ENCODE measurements at regions not wholly inside any gene's neighbourhood (a gene's known extent, or its start where the extent isn't known, plus 50 kb on each side); places are given as distances from the start of the nearest gene placed in this dataset.

DNA sequence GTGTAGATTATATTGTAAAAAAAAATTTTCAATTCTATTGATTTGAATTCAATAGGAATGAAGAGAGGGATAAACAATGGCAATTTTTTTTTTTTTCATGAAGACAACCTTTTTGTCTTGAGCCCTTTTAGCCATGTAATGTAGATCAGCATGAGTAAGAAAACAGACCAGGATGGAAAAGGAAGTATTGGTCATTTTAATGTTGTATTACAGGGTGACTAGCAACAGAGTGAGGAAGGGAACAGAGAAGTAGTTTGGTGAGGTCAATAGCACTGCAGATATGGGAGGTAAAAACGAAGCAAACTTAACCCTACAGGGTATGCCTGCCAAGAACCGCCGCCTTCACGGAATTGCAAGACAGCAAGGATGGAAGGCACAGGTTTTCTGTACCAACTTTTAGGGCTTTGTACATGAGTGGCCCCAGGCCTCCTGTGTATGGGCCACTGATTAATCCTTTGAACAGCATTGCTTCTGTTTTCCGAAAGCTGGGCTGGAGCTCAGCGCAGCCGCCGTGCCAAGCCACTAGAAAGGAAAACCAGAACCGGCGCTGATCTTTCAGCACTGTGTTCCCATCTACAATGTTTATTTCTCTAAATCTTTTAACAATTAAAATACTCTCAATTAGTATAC, 383.7 kb downstream of the CENPW start:
- TF ChIP-seq CTCF (IDR thresholded peaks at IDR 0.05; ENCODE audit: insufficient read depth, low read depth, low read length) (no peak), EZH2 (IDR thresholded peaks at IDR 0.05; ENCODE audit: insufficient read depth, low read length) (no peak)
